CD1c-positive myeloid dendritic cell (primary cell): ENCODE measurements at regions not wholly inside any gene's neighbourhood (a gene's known extent, or its start where the extent isn't known, plus 50 kb on each side); places are given as distances from the start of the nearest gene placed in this dataset.

ENCODE experiments used
- DNase-seq: peaks from one replicate; pipeline ENCODE4 v3.0.0-alpha.2; 2016; ENCODE audit errors: extremely low spot score

GRCh38 chr2:121095257-121096080 is 189.5 kb downstream of the TFCP2L1 start:
- DNase-seq: peak; percentile 43

- no peak for DNase-seq
Measured at GRCh38 chr2:121096611-121097010, 188.4 kb downstream of the TFCP2L1 start.

GRCh38 chr2:121098556-121098955 is 186.4 kb downstream of the TFCP2L1 start:
- DNase-seq: no peak

- no peak for DNase-seq
Measured at GRCh38 chr2:121099329-121100290, 185.4 kb downstream of the TFCP2L1 start.

- no peak for DNase-seq
Measured at GRCh38 chr2:121101093-121101715, 183.8 kb downstream of the TFCP2L1 start.

GRCh38 chr2:121102941-121103340 is 182.1 kb downstream of the TFCP2L1 start:
- DNase-seq: no peak

- DNase-seq: no peak
Measured at GRCh38 chr2:121103960-121104359, 181.0 kb downstream of the TFCP2L1 start.

GRCh38 chr2:121104721-121105141 is 180.3 kb downstream of the TFCP2L1 start:
- DNase-seq: no peak

GRCh38 chr2:121110924-121111323 is 174.1 kb downstream of the TFCP2L1 start:
- no peak for DNase-seq

GRCh38 chr2:121118951-121119350 is 166.1 kb downstream of the TFCP2L1 start:
- DNase-seq: no peak

GRCh38 chr2:121120411-121120810 is 164.6 kb downstream of the TFCP2L1 start:
- DNase-seq: no peak

- DNase-seq: no peak
Measured at GRCh38 chr2:121120991-121121390, 164.0 kb downstream of the TFCP2L1 start.

GRCh38 chr2:121121661-121122060 is 163.3 kb downstream of the TFCP2L1 start:
- DNase-seq: no peak

- DNase-seq: no peak
Measured at GRCh38 chr2:121123268-121123667, 161.7 kb downstream of the TFCP2L1 start.

GRCh38 chr2:121124330-121124729 is 160.7 kb downstream of the TFCP2L1 start:
- no peak for DNase-seq

- no peak for DNase-seq
Measured at GRCh38 chr2:121125350-121125749, 159.7 kb downstream of the TFCP2L1 start.

- peak; percentile 62 for DNase-seq
Measured at GRCh38 chr2:121128741-121129659, 156.0 kb downstream of the TFCP2L1 start.

- DNase-seq: no peak
Measured at GRCh38 chr2:121129692-121130091, 155.3 kb downstream of the TFCP2L1 start.

- DNase-seq: no peak
Measured at GRCh38 chr2:121130301-121130850, 154.6 kb downstream of the TFCP2L1 start.

GRCh38 chr2:121131375-121131774 is 153.6 kb downstream of the TFCP2L1 start:
- no peak for DNase-seq
